ENCODE measurements at regions not wholly inside any gene's neighbourhood (a gene's known extent, or its start where the extent isn't known, plus 50 kb on each side); places are given as distances from the start of the nearest gene placed in this dataset.
A peak's percentile ranks its signal among the peaks of the same experiment; 100 is the strongest.

- no CpG with 5 or more reads among the region's 2 CpGs for WGBS
- H3K36me3 ChIP-seq (ENCODE audit: control insufficient read depth in 1 of 2, insufficient read depth in 2 of 2, low read depth in 1 of 2, low read length in 2 of 2) = no peaks in the 10 kb centered on the region
- H2BK15ac ChIP-seq (ENCODE audit: low read depth, poor library complexity, severe bottlenecking) = no peak overlapping the region
Measured at GRCh38 chr21:28378026-28378425, 614.7 kb downstream of the LTN1 start.

GRCh38 chr21:28375708-28376385, 616.8 kb downstream of the LTN1 start:
- 100% methylated on average over 1 of the region's 2 CpGs for WGBS
- H3K79me1 ChIP-seq (replicated peaks; ENCODE audit: low read length, poor library complexity, severe bottlenecking) = no peaks in the 10 kb centered on the region
- no peak overlapping the region for H2BK120ac ChIP-seq (ENCODE audit: low read depth, low read length)
- peaks cover 2% of the 10 kb centered on the region for H3K4me1 ChIP-seq (ENCODE audit: control insufficient read depth, insufficient read depth, low read depth, low read length)
- no peak overlapping the region for H2AK5ac ChIP-seq (ENCODE audit: low read length, severe bottlenecking)
- no peak overlapping the region for H4K8ac ChIP-seq (ENCODE audit: low read length)
- H2BK15ac ChIP-seq (ENCODE audit: low read depth, poor library complexity, severe bottlenecking) = no peak overlapping the region
- H3K27ac ChIP-seq (ENCODE audit: low read length, poor library complexity, severe bottlenecking) = peak overlapping the region; percentile 51
- H3K9me3 ChIP-seq (ENCODE audit: control insufficient read depth, low read length) = peaks cover 14% of the 10 kb centered on the region
- H3K4me2 ChIP-seq (ENCODE audit: low read length, poor library complexity, severe bottlenecking) = no peak overlapping the region
- H2AFZ ChIP-seq (ENCODE audit: low read depth, low read length) = no peak overlapping the region
- H3K4ac ChIP-seq (ENCODE audit: low read depth in 1 of 2, low read length in 2 of 2) = no peak overlapping the region
- DNase-seq = peak; percentile 23
- no peak overlapping the region for H3K14ac ChIP-seq (ENCODE audit: low read length in 2 of 2)
- no peaks in the 10 kb centered on the region for H3K36me3 ChIP-seq (ENCODE audit: control insufficient read depth in 1 of 2, insufficient read depth in 2 of 2, low read depth in 1 of 2, low read length in 2 of 2)
- no peak overlapping the region for H3K4me3 ChIP-seq (ENCODE audit: insufficient read depth in 1 of 2, low read depth in 1 of 2, low read length in 2 of 2)
- H2BK5ac ChIP-seq (ENCODE audit: low read depth, low read length, poor library complexity, severe bottlenecking) = no peak overlapping the region
- H3K23ac ChIP-seq (ENCODE audit: low read length in 2 of 2) = no peak overlapping the region
- no peak overlapping the region for H2BK12ac ChIP-seq (ENCODE audit: low read length in 2 of 2)
- H3K27me3 ChIP-seq (ENCODE audit: control insufficient read depth in 1 of 2, insufficient read depth in 1 of 2, low read length in 2 of 2) = no peaks in the 10 kb centered on the region
- no peak overlapping the region for H3K9ac ChIP-seq (ENCODE audit: low read length)
- H4K91ac ChIP-seq (ENCODE audit: low read length) = no peak overlapping the region
- H3K18ac ChIP-seq (ENCODE audit: low read depth in 1 of 2, low read length in 2 of 2) = no peak overlapping the region

More at GRCh38 chr21:28378026-28378425, 614.7 kb downstream of the LTN1 start:
- Histone ChIP-seq H2AFZ (ENCODE audit: low read depth, low read length) (no peak overlapping the region), H3K4me3 (ENCODE audit: insufficient read depth in 1 of 2, low read depth in 1 of 2, low read length in 2 of 2) (no peak overlapping the region), H2AK5ac (ENCODE audit: low read length, severe bottlenecking) (no peak overlapping the region), H3K14ac (ENCODE audit: low read length in 2 of 2) (no peak overlapping the region), H4K8ac (ENCODE audit: low read length) (no peak overlapping the region), H3K18ac (ENCODE audit: low read depth in 1 of 2, low read length in 2 of 2) (no peak overlapping the region), H3K4me1 (ENCODE audit: control insufficient read depth, insufficient read depth, low read depth, low read length) (peaks cover 2% of the 10 kb centered on the region), H2BK120ac (ENCODE audit: low read depth, low read length) (no peak overlapping the region), H2BK5ac (ENCODE audit: low read depth, low read length, poor library complexity, severe bottlenecking) (no peak overlapping the region), H3K79me1 (replicated peaks; ENCODE audit: low read length, poor library complexity, severe bottlenecking) (no peaks in the 10 kb centered on the region), H3K4ac (ENCODE audit: low read depth in 1 of 2, low read length in 2 of 2) (no peak overlapping the region), H3K4me2 (ENCODE audit: low read length, poor library complexity, severe bottlenecking) (no peak overlapping the region), H3K9me3 (ENCODE audit: control insufficient read depth, low read length) (no peaks in the 10 kb centered on the region), H3K9ac (ENCODE audit: low read length) (no peak overlapping the region), H2BK12ac (ENCODE audit: low read length in 2 of 2) (no peak overlapping the region), H3K23ac (ENCODE audit: low read length in 2 of 2) (no peak overlapping the region), H4K91ac (ENCODE audit: low read length) (no peak overlapping the region), H3K27ac (ENCODE audit: low read length, poor library complexity, severe bottlenecking) (no peak overlapping the region), H3K27me3 (ENCODE audit: control insufficient read depth in 1 of 2, insufficient read depth in 1 of 2, low read length in 2 of 2) (no peaks in the 10 kb centered on the region)
- DNase-seq = no peak

GRCh38 chr21:28374881-28375280, 617.8 kb downstream of the LTN1 start:
- H3K4me3 ChIP-seq (ENCODE audit: insufficient read depth in 1 of 2, low read depth in 1 of 2, low read length in 2 of 2) = no peak overlapping the region
- no peaks in the 10 kb centered on the region for H3K27me3 ChIP-seq (ENCODE audit: control insufficient read depth in 1 of 2, insufficient read depth in 1 of 2, low read length in 2 of 2)
- no peak overlapping the region for H2AK5ac ChIP-seq (ENCODE audit: low read length, severe bottlenecking)
- no peak overlapping the region for H3K27ac ChIP-seq (ENCODE audit: low read length, poor library complexity, severe bottlenecking)
- H3K36me3 ChIP-seq (ENCODE audit: control insufficient read depth in 1 of 2, insufficient read depth in 2 of 2, low read depth in 1 of 2, low read length in 2 of 2) = no peaks in the 10 kb centered on the region
- no peaks in the 10 kb centered on the region for H3K79me1 ChIP-seq (replicated peaks; ENCODE audit: low read length, poor library complexity, severe bottlenecking)
- H3K9me3 ChIP-seq (ENCODE audit: control insufficient read depth, low read length) = peaks cover 21% of the 10 kb centered on the region
- no peak overlapping the region for H3K18ac ChIP-seq (ENCODE audit: low read depth in 1 of 2, low read length in 2 of 2)
- peaks cover 2% of the 10 kb centered on the region for H3K4me1 ChIP-seq (ENCODE audit: control insufficient read depth, insufficient read depth, low read depth, low read length)
- no peak overlapping the region for H3K14ac ChIP-seq (ENCODE audit: low read length in 2 of 2)
- H2AFZ ChIP-seq (ENCODE audit: low read depth, low read length) = no peak overlapping the region
- no peak for DNase-seq
- no peak overlapping the region for H2BK120ac ChIP-seq (ENCODE audit: low read depth, low read length)
- no peak overlapping the region for H3K9ac ChIP-seq (ENCODE audit: low read length)
- H3K23ac ChIP-seq (ENCODE audit: low read length in 2 of 2) = no peak overlapping the region
- no peak overlapping the region for H4K8ac ChIP-seq (ENCODE audit: low read length)
- H2BK12ac ChIP-seq (ENCODE audit: low read length in 2 of 2) = no peak overlapping the region
- 100% methylated on average over 1 of the region's 1 CpG for WGBS
- no peak overlapping the region for H3K4me2 ChIP-seq (ENCODE audit: low read length, poor library complexity, severe bottlenecking)
- no peak overlapping the region for H2BK5ac ChIP-seq (ENCODE audit: low read depth, low read length, poor library complexity, severe bottlenecking)
- no peak overlapping the region for H4K91ac ChIP-seq (ENCODE audit: low read length)
- H3K4ac ChIP-seq (ENCODE audit: low read depth in 1 of 2, low read length in 2 of 2) = no peak overlapping the region
- H2BK15ac ChIP-seq (ENCODE audit: low read depth, poor library complexity, severe bottlenecking) = no peak overlapping the region

GRCh38 chr21:28371713-28372112, 621.0 kb downstream of the LTN1 start:
- Histone ChIP-seq H3K27me3 (ENCODE audit: control insufficient read depth in 1 of 2, insufficient read depth in 1 of 2, low read length in 2 of 2) (no peaks in the 10 kb centered on the region), H2BK120ac (ENCODE audit: low read depth, low read length) (no peak overlapping the region), H3K18ac (ENCODE audit: low read depth in 1 of 2, low read length in 2 of 2) (no peak overlapping the region), H3K4me2 (ENCODE audit: low read length, poor library complexity, severe bottlenecking) (no peak overlapping the region), H3K14ac (ENCODE audit: low read length in 2 of 2) (no peak overlapping the region), H3K4me3 (ENCODE audit: insufficient read depth in 1 of 2, low read depth in 1 of 2, low read length in 2 of 2) (no peak overlapping the region), H4K8ac (ENCODE audit: low read length) (no peak overlapping the region), H2BK12ac (ENCODE audit: low read length in 2 of 2) (no peak overlapping the region), H2BK15ac (ENCODE audit: low read depth, poor library complexity, severe bottlenecking) (no peak overlapping the region), H3K79me1 (replicated peaks; ENCODE audit: low read length, poor library complexity, severe bottlenecking) (no peaks in the 10 kb centered on the region), H3K36me3 (ENCODE audit: control insufficient read depth in 1 of 2, insufficient read depth in 2 of 2, low read depth in 1 of 2, low read length in 2 of 2) (no peaks in the 10 kb centered on the region), H3K27ac (ENCODE audit: low read length, poor library complexity, severe bottlenecking) (no peak overlapping the region), H2AK5ac (ENCODE audit: low read length, severe bottlenecking) (no peak overlapping the region), H3K23ac (ENCODE audit: low read length in 2 of 2) (no peak overlapping the region), H3K9ac (ENCODE audit: low read length) (no peak overlapping the region), H3K4me1 (ENCODE audit: control insufficient read depth, insufficient read depth, low read depth, low read length) (peaks cover 2% of the 10 kb centered on the region), H3K9me3 (ENCODE audit: control insufficient read depth, low read length) (peaks cover 21% of the 10 kb centered on the region), H2BK5ac (ENCODE audit: low read depth, low read length, poor library complexity, severe bottlenecking) (no peak overlapping the region), H2AFZ (ENCODE audit: low read depth, low read length) (no peak overlapping the region), H3K4ac (ENCODE audit: low read depth in 1 of 2, low read length in 2 of 2) (no peak overlapping the region), H4K91ac (ENCODE audit: low read length) (no peak overlapping the region)
- WGBS = 87% methylated on average over 3 of the region's 4 CpGs
- no peak for DNase-seq
